H54 (cell line): ENCODE measurements at regions not wholly inside any gene's neighbourhood (a gene's known extent, or its start where the extent isn't known, plus 50 kb on each side); places are given as distances from the start of the nearest gene placed in this dataset.

Experiments
- DNase-seq: peaks from one replicate; pipeline ENCODE4 v3.0.0; 2011; ENCODE audit warnings: low spot score, mixed read lengths; ENCODE audit not compliant: insufficient read length
- FAIRE-seq: peaks from 3 replicates; lab custom pipeline; 2011; peaks lifted over from hg19 to GRCh38; lab: Jason Lieb, UNC
- POLR2A ChIP-seq: IDR thresholded peaks from 2 replicates; pipeline ENCODE4 v1.6.1; 2011; ENCODE audit warnings: low read depth, mild to moderate bottlenecking, low read length

GRCh38 chr2:121037480-121037879 lies 247.5 kb downstream of the TFCP2L1 start:
- no peak for TF ChIP-seq POLR2A
- FAIRE-seq (no peak), DNase-seq (no peak)

DNA sequence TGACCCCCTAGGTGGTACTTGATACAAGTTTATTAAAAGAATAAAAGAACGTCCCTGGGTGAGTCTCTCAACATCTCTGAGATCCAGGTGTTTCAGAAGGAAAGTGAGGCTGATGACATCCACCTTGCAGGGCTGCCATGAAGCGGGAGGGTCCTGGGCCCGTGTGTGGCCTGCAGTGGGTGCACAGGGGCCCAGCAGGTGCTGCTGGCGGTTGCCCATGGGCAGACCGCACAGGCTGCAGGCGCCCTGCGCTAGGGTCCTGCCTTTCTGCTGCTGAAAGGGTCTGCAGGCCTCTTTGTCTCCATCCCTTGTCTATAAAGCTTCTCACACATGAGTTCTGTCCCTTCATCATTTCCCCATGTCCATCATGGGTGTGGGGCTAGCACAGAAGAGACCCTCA lies 247.0 kb downstream of the TFCP2L1 start:
- DNase-seq = no peak
- no peak for TF ChIP-seq POLR2A
- FAIRE-seq = no peak

DNA sequence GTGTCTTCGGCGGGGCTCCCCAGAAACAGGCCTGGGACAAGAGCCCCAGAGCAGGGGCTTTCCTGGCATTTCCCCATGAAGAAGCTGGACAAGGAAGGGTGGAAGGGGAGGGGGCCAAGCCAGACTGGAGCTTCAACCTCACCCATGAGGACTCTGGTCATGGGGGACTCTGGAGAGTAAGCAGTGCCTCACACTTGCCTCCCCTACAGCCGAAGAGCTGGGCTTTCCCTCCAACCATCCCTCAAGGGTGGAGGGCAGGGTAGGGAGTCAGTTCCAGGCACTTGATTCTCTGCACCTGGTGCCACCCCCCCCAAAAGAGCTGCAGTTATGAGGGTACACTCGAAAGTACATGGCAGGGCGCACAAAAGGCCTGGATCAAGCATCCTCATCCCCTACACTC lies 246.6 kb downstream of the TFCP2L1 start:
- no peak for DNase-seq
- no peak for TF ChIP-seq POLR2A

GRCh38 chr2:121038891-121039616 lies 245.9 kb downstream of the TFCP2L1 start:
- FAIRE-seq (no peak), DNase-seq (peak; percentile 21)
- TF ChIP-seq POLR2A = no peak

More for the DNA sequence above, 246.6 kb downstream of the TFCP2L1 start:
- no peak for FAIRE-seq

DNA sequence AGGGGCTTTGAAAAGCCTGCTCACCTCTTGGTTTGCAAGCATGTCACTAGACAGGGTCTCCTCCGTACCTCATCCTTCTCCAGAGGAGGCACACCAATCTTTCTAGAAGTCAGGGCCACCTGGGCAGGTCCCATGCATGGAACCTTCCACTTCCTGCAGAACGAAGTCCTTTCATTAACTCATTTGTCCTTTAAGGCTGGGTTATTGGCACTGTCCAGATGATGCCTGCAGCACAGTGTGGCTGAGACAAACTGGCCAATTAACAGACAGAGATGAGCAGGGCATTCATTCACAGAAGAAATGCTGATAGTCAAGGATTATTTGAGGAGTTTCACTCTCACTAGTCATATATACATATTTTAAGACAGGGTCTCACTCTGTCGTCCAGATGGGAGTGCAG lies 245.3 kb downstream of the TFCP2L1 start:
- FAIRE-seq = no peak

GRCh38 chr2:121041516-121041915 lies 243.5 kb downstream of the TFCP2L1 start:
- DNase-seq = no peak
- no peak for FAIRE-seq
- no peak for TF ChIP-seq POLR2A

More for the DNA sequence above, 245.3 kb downstream of the TFCP2L1 start:
- no peak for DNase-seq
- TF ChIP-seq POLR2A = no peak

- no peak for FAIRE-seq
- TF ChIP-seq POLR2A = no peak
- no peak for DNase-seq
Measured at GRCh38 chr2:121043061-121043826, 241.8 kb downstream of the TFCP2L1 start.

DNA sequence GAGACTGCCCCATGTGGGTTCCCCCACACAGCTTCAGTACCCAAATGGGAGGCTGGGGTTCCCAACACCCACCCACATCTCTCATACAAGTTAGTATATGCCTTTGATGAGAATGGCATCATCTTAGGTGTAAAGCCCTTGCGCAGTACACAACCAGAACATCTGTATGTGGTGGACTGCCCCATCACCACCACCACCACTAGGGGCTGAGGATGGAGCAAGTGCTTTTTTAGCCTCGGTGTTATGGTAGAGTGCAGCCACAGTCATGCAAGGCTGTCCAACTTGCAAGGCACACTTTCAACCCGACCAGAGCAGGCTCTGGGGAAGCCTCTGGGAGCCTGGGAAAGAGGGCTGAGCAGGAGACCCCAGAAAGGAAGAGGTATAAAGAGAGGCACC lies 241.2 kb downstream of the TFCP2L1 start:
- DNase-seq = no peak
- no peak for FAIRE-seq
- no peak for TF ChIP-seq POLR2A

DNA sequence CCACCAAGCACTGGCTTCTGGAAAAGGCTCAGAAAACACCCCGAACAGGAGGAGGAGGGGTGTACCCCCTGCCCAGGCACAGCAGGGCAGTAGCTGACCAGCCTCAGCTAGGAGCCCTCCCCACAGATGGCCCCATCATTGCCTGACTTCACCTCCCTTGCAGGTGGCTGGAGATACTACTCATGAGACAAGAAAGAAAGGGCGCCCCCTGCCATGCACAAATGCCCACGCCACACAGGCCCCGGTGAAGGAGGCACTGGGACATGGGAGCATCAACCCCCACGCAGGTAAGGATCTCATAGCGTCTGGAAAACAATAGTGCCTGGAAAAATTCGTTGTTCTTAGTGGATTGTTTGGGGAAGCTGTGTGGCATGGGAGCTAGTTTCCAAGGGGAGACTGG lies 240.6 kb downstream of the TFCP2L1 start:
- DNase-seq (no peak), FAIRE-seq (no peak)
- TF ChIP-seq POLR2A = no peak

GRCh38 chr2:121045245-121045644 lies 239.8 kb downstream of the TFCP2L1 start:
- TF ChIP-seq POLR2A = no peak
- no peak for FAIRE-seq
- DNase-seq = no peak

DNA sequence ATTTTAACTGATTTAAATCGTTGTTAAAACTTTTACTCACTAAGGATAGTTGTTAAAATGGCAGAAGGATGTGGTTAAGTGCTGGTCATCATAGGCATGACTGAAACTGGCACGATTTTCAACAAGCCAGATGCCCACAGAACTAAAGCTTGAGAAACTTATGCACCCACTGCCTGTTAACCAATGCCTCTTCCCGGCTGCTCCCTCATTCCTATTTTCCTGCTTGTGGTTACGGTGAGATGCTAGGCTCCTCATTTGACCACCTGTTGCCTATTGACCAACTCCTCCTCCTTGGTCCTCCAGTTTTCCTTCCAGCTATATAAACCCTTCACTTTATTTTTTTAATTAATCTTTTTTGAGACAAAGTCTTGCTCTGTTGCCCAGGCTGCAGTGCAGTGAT lies 238.7 kb downstream of the TFCP2L1 start:
- FAIRE-seq (no peak), DNase-seq (no peak)
- no peak for TF ChIP-seq POLR2A

GRCh38 chr2:121047383-121047782 lies 237.6 kb downstream of the TFCP2L1 start:
- no peak for FAIRE-seq
- TF ChIP-seq POLR2A = no peak
- no peak for DNase-seq

DNA sequence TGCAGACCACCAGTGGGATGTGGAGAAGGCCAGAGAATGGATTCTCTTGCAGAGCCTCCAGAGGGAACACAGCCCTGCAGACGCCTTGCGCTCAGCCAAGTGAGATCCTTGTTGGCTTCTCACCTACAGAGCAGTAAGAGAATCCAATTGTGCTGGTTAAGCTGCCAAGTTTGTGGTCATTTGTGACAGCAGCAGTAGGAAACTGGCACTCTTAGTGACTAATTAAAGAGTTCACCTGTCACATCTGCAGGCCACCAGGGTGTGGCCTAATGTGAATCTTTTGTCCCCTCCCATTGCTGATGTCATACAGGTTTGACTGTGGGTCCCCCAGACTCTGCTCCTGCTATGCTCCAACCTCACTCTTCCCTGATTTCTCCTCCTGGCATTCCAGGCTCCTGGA lies 235.9 kb downstream of the TFCP2L1 start:
- no peak for TF ChIP-seq POLR2A
- DNase-seq (no peak), FAIRE-seq (no peak)

DNA sequence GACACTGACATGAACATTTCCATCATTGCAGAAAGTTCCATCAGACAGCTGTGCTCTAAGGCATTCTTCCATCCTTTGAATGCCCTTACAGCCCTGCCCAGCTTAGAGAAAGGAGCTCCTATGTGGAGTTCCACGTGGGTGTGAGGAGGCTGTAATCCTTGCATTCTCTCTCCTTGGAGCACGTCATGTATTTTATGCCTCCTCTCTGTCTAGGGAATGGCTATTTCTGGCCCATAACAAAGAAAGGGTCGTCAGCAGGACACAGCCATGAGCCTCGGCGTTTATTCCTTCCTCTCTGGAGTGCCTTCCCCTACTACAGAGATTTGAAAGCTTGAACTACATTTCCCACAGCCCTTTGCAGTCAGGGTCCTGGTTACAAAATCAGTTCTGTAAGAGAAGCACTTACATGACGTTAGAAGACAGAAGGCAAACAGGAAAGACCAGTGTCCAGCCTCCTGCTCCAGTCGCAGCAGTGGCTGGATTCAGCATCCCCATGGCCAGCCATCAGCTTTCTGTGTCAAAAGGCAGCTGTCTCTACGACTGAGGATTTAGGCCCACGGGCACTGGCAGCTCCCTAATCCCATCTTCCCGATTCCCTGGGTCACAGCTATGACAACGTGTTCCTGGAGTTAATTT lies 234.9 kb downstream of the TFCP2L1 start:
- FAIRE-seq (no peak), DNase-seq (no peak)
- TF ChIP-seq POLR2A = no peak
